ENCODE measurements at regions not wholly inside any gene's neighbourhood (a gene's known extent, or its start where the extent isn't known, plus 50 kb on each side); places are given as distances from the start of the nearest gene placed in this dataset.

DNA sequence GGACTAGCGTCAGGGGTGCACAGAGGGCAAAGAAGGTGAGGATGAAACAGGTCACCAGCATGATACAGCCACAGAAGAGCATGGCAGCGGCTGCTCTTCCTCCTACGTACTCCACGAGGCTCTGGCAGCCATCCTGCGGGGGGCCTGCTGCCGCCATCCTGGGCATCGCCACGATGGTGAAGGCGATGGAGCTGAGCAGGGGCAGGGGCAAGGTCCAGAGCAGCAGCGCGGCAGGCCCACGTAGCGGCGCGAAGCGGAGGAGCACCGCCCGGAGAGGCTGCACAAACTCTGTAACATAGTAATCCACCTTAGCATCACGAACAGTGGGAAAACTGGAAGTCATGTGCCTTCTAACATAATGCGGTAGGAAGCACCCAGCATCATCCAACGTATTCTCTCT, 491.6 kb downstream of the PYDC2 start:
- no peak for DNase-seq
- no peaks in the 10 kb centered on the region for H3K36me3 ChIP-seq (ENCODE audit: insufficient read depth in 1 of 2, low read depth in 1 of 2)
- 91 to 92% (median 92%) methylated on average over 20 to 21 of the region's 21 CpGs for WGBS, 3 donors

DNA sequence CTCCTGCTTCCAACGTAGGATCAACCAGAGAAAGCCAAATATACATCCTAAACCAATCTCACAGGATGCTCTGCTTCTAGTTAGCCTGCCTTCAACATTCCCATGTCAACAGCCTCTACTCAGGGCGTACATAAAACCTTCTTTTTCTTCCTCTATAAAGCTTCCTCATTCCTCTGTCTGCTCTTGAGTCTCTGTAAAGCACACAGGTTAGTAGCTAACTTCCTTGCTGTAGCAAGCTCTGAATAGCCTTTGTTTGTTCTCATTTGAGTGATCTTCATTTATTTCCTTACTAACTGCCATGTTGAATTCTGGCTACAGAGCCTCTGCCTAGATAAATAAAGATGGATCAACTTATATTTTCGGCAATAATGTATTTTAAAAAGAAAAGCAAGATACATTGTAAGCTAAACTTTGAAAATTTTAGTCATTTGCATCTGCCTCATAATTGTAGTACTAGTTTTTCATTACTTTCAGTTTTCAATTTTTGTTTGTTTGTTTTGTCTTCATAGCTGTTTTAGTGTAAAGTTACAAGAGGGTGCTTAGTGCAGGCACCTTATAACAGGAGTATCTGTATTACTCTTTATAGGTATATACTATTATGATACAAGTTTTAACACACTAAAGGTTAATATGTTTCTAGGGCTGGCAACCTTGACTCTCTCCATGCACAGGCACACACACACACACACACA, 498.2 kb downstream of the PYDC2 start:
- WGBS, 3 donors = 63 to 72% (median 69%) methylated on average over 3 of the region's 3 CpGs
- ATAC-seq = no peak
- no peak overlapping the region for H3K27ac ChIP-seq

More for the DNA sequence above, 491.6 kb downstream of the PYDC2 start:
- no peak for ATAC-seq
- TF ChIP-seq, protein P1, sequence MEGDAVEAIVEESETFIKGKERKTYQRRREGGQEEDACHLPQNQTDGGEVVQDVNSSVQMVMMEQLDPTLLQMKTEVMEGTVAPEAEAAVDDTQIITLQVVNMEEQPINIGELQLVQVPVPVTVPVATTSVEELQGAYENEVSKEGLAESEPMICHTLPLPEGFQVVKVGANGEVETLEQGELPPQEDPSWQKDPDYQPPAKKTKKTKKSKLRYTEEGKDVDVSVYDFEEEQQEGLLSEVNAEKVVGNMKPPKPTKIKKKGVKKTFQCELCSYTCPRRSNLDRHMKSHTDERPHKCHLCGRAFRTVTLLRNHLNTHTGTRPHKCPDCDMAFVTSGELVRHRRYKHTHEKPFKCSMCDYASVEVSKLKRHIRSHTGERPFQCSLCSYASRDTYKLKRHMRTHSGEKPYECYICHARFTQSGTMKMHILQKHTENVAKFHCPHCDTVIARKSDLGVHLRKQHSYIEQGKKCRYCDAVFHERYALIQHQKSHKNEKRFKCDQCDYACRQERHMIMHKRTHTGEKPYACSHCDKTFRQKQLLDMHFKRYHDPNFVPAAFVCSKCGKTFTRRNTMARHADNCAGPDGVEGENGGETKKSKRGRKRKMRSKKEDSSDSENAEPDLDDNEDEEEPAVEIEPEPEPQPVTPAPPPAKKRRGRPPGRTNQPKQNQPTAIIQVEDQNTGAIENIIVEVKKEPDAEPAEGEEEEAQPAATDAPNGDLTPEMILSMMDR (IDR thresholded peaks at IDR 0.05) = no peak
- intact Hi-C loops (cut with DNase I) = no loop called here
- Histone ChIP-seq H3K27me3 (ENCODE audit: insufficient read depth in 3 of 3, low read length in 2 of 3) (no peaks in the 10 kb centered on the region), H3K27ac (no peak overlapping the region), H3K4me3 (no peak overlapping the region), H3K9me3 (no peaks in the 10 kb centered on the region), H3K4me1 (no peaks in the 10 kb centered on the region)

DNA sequence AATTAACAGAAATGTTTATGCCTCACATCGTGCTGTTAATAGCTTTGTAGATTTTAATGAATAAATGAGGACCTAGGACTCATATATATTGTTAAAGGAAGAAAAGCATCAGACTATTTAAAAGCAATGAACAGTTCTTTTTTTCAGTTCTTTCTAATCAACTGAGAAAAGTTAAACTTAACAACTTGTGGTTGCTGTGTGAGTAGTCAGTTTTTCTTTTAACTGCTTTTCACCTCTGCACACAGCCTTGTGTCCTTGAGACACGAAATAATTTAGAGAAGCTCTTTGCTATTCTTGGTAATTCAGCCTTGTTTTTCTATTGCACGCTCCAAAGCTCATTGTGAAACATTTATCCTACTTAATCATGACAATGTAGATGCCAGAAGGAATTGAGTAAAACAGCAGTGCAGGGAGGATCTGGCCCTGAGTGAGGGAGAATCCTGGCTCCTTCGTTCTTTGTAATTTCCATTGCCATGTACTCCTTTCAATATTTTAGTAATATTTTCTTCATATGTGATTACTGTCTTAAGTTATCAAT, 499.0 kb downstream of the PYDC2 start:
- no peaks in the 10 kb centered on the region for H3K36me3 ChIP-seq (ENCODE audit: insufficient read depth in 1 of 2, low read depth in 1 of 2)
- H3K27me3 ChIP-seq (ENCODE audit: insufficient read depth in 3 of 3, low read length in 2 of 3) = no peaks in the 10 kb centered on the region
- ATAC-seq (no peak), DNase-seq (no peak)
- no peak overlapping the region for H3K27ac ChIP-seq
- 24 to 31% (median 29%) methylated on average over 4 of the region's 4 CpGs for WGBS, 3 donors
- intact Hi-C loops (cut with DNase I) = no loop called here
- TF ChIP-seq, protein P1 (IDR thresholded peaks at IDR 0.05) = no peak
- H3K9me3 ChIP-seq = no peaks in the 10 kb centered on the region
- H3K4me3 ChIP-seq = no peak overlapping the region
- H3K4me1 ChIP-seq = no peaks in the 10 kb centered on the region

More for the DNA sequence above, 498.2 kb downstream of the PYDC2 start:
- Histone ChIP-seq H3K4me1 (no peaks in the 10 kb centered on the region), H3K36me3 (ENCODE audit: insufficient read depth in 1 of 2, low read depth in 1 of 2) (no peaks in the 10 kb centered on the region), H3K4me3 (no peak overlapping the region), H3K9me3 (no peaks in the 10 kb centered on the region), H3K27me3 (ENCODE audit: insufficient read depth in 3 of 3, low read length in 2 of 3) (no peaks in the 10 kb centered on the region)
- no peak for DNase-seq
- intact Hi-C loops (cut with DNase I) = no loop called here
- TF ChIP-seq, protein P1 (IDR thresholded peaks at IDR 0.05) = no peak

DNA sequence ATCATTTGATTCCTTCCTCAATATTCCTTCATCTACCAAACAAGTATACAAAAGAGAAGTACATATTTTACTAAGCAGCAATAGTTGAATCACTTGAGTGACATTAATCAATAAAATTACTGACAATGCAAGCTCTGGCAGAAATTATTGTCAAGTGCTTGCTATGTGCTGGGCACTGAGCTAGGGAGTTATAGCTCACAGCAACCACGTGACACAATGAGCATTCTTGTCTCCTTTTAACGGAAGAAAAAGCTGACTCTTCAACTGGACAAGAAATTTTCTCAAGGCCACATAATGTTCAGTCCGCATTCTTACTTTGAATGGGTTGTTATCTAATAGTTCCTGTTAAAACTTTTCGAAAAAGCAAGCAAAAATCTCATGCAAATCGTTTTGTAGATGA, 500.1 kb downstream of the PYDC2 start:
- H3K4me3 ChIP-seq = no peak overlapping the region
- H3K27me3 ChIP-seq (ENCODE audit: insufficient read depth in 3 of 3, low read length in 2 of 3) = no peaks in the 10 kb centered on the region
- DNase-seq = no peak
- no peaks in the 10 kb centered on the region for H3K36me3 ChIP-seq (ENCODE audit: insufficient read depth in 1 of 2, low read depth in 1 of 2)
- no peaks in the 10 kb centered on the region for H3K4me1 ChIP-seq
- TF ChIP-seq, protein P1 (IDR thresholded peaks at IDR 0.05) = no peak
- H3K27ac ChIP-seq = no peak overlapping the region
- WGBS, 3 donors = 68 to 70% (median 70%) methylated on average over 5 of the region's 5 CpGs
- H3K9me3 ChIP-seq = no peaks in the 10 kb centered on the region
- intact Hi-C loops (cut with DNase I) = no loop called here
- ATAC-seq = no peak

DNA sequence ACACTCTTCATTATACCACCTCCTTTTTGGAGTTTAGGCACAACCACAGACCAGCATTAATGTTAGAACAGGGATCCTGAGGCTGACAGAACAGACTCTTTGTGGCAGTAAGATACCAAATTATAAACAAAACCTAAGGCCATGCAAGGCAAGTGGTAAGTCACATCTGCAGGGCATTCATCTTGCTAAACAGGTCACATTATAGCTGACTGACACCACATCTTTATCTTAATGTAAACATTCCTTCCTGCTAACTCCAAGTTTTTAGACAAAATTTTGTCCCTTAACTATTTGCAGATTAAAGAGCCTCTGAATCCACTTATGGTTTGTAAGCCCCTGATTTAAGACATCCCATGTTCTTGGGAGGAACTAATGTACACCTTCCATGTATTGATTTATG, 500.6 kb downstream of the PYDC2 start:
- TF ChIP-seq, protein P1 (IDR thresholded peaks at IDR 0.05) = no peak
- Histone ChIP-seq H3K36me3 (ENCODE audit: insufficient read depth in 1 of 2, low read depth in 1 of 2) (no peaks in the 10 kb centered on the region), H3K4me3 (no peak overlapping the region), H3K4me1 (no peaks in the 10 kb centered on the region), H3K27ac (no peak overlapping the region), H3K9me3 (no peaks in the 10 kb centered on the region), H3K27me3 (ENCODE audit: insufficient read depth in 3 of 3, low read length in 2 of 3) (no peaks in the 10 kb centered on the region)
- intact Hi-C loops (cut with DNase I) = no loop called here
- no peak for ATAC-seq
- DNase-seq = no peak
